H1 (cell line): ENCODE measurements at regions not wholly inside any gene's neighbourhood (a gene's known extent, or its start where the extent isn't known, plus 50 kb on each side); places are given as distances from the start of the nearest gene placed in this dataset.

ENCODE experiments used
- HDAC2 ChIP-seq, 2 experiments: fragments of 300-600 bp in 1 of 2; sonication (generic) in 1 of 2; IDR thresholded peaks; 2 replicates each; pipeline ENCODE4 v1.6.1; 2011 to 2012; ENCODE audit warnings: low read depth in 2 of 2, low read length in 2 of 2, mild to moderate bottlenecking in 2 of 2, moderate library complexity in 2 of 2, borderline replicate concordance in 1 of 2, inconsistent platforms in 1 of 2
- KDM1A ChIP-seq: fragments of 200-600, 300-600 bp; sonication (generic); IDR thresholded peaks from 2 replicates; pipeline ENCODE4 v1.7.1; 2016; ENCODE audit warnings: mild to moderate bottlenecking, low read length, borderline replicate concordance
- TEAD4 ChIP-seq: IDR thresholded peaks from 2 replicates; pipeline ENCODE4 v1.6.1; 2012; ENCODE audit warnings: low read depth, low read length, inconsistent platforms, mixed read lengths
- ZNF274 ChIP-seq: IDR thresholded peaks from 2 replicates; pipeline ENCODE4 v1.7.0; 2012; ENCODE audit warnings: low read length, borderline replicate concordance; ENCODE audit errors: extremely low read depth
- TF ChIP-seq, protein P1 (sequence below): fragments of 300-600 bp; sonication (generic); IDR thresholded peaks from 2 replicates; pipeline ENCODE4 v1.7.1; 2012; ENCODE audit warnings: low read length, moderate library complexity, mild to moderate bottlenecking, inconsistent platforms; ENCODE audit not compliant: insufficient replicate concordance
- TF ChIP-seq, protein P2 (sequence below): IDR thresholded peaks from 2 replicates; pipeline ENCODE4 v1.6.1; 2011; ENCODE audit warnings: low read depth, mild to moderate bottlenecking, low read length; ENCODE audit not compliant: insufficient read depth
- TF ChIP-seq, protein P3 (sequence below), 3 experiments: IDR thresholded peaks; 1 replicate in 2 of 3; 2 replicates in 1 of 3; pipeline versions ENCODE4 v1.5.1 to v1.6.1; 2011; ENCODE audit warnings: low read length in 3 of 3, mild to moderate bottlenecking in 3 of 3, inconsistent platforms in 2 of 3, low read depth in 1 of 3, moderate library complexity in 1 of 3; ENCODE audit not compliant: insufficient read depth in 1 of 3; ENCODE audit errors: control extremely low read depth in 1 of 3

DNA sequence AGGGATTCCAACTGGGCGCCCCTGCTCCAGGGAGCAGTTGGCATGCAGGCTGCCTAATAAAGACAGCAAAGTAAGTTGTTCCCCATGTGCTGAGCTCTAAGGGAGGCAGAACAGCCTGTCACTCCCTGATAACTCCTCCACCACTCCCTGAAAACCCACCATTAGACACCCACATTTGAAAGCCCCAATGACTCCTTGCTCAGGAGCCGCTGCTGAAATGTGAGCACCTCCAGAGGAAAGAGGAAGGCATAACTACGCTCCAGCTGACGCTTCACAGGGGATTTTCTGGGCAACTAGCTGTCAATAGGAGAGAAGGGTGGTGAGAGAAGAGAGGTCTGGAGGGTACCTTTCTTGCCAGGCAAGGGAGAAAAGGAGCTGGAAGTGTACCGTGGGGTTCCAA lies 62.5 kb downstream of the NPY1R start (continued):
- TF ChIP-seq, protein P1, sequence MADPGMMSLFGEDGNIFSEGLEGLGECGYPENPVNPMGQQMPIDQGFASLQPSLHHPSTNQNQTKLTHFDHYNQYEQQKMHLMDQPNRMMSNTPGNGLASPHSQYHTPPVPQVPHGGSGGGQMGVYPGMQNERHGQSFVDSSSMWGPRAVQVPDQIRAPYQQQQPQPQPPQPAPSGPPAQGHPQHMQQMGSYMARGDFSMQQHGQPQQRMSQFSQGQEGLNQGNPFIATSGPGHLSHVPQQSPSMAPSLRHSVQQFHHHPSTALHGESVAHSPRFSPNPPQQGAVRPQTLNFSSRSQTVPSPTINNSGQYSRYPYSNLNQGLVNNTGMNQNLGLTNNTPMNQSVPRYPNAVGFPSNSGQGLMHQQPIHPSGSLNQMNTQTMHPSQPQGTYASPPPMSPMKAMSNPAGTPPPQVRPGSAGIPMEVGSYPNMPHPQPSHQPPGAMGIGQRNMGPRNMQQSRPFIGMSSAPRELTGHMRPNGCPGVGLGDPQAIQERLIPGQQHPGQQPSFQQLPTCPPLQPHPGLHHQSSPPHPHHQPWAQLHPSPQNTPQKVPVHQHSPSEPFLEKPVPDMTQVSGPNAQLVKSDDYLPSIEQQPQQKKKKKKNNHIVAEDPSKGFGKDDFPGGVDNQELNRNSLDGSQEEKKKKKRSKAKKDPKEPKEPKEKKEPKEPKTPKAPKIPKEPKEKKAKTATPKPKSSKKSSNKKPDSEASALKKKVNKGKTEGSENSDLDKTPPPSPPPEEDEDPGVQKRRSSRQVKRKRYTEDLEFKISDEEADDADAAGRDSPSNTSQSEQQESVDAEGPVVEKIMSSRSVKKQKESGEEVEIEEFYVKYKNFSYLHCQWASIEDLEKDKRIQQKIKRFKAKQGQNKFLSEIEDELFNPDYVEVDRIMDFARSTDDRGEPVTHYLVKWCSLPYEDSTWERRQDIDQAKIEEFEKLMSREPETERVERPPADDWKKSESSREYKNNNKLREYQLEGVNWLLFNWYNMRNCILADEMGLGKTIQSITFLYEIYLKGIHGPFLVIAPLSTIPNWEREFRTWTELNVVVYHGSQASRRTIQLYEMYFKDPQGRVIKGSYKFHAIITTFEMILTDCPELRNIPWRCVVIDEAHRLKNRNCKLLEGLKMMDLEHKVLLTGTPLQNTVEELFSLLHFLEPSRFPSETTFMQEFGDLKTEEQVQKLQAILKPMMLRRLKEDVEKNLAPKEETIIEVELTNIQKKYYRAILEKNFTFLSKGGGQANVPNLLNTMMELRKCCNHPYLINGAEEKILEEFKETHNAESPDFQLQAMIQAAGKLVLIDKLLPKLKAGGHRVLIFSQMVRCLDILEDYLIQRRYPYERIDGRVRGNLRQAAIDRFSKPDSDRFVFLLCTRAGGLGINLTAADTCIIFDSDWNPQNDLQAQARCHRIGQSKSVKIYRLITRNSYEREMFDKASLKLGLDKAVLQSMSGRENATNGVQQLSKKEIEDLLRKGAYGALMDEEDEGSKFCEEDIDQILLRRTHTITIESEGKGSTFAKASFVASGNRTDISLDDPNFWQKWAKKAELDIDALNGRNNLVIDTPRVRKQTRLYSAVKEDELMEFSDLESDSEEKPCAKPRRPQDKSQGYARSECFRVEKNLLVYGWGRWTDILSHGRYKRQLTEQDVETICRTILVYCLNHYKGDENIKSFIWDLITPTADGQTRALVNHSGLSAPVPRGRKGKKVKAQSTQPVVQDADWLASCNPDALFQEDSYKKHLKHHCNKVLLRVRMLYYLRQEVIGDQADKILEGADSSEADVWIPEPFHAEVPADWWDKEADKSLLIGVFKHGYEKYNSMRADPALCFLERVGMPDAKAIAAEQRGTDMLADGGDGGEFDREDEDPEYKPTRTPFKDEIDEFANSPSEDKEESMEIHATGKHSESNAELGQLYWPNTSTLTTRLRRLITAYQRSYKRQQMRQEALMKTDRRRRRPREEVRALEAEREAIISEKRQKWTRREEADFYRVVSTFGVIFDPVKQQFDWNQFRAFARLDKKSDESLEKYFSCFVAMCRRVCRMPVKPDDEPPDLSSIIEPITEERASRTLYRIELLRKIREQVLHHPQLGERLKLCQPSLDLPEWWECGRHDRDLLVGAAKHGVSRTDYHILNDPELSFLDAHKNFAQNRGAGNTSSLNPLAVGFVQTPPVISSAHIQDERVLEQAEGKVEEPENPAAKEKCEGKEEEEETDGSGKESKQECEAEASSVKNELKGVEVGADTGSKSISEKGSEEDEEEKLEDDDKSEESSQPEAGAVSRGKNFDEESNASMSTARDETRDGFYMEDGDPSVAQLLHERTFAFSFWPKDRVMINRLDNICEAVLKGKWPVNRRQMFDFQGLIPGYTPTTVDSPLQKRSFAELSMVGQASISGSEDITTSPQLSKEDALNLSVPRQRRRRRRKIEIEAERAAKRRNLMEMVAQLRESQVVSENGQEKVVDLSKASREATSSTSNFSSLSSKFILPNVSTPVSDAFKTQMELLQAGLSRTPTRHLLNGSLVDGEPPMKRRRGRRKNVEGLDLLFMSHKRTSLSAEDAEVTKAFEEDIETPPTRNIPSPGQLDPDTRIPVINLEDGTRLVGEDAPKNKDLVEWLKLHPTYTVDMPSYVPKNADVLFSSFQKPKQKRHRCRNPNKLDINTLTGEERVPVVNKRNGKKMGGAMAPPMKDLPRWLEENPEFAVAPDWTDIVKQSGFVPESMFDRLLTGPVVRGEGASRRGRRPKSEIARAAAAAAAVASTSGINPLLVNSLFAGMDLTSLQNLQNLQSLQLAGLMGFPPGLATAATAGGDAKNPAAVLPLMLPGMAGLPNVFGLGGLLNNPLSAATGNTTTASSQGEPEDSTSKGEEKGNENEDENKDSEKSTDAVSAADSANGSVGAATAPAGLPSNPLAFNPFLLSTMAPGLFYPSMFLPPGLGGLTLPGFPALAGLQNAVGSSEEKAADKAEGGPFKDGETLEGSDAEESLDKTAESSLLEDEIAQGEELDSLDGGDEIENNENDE = no peak
- no peak for TF ChIP-seq ZNF274
- TF ChIP-seq KDM1A = no peak
- TF ChIP-seq, protein P2, sequence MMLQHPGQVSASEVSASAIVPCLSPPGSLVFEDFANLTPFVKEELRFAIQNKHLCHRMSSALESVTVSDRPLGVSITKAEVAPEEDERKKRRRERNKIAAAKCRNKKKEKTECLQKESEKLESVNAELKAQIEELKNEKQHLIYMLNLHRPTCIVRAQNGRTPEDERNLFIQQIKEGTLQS = no peak
- no peak for TF ChIP-seq TEAD4
- no peak for TF ChIP-seq HDAC2 (IDR thresholded peaks at IDR 0.05; ENCODE audit: borderline replicate concordance in 1 of 2, low read depth in 2 of 2, low read length in 2 of 2)
- TF ChIP-seq, protein P3, sequence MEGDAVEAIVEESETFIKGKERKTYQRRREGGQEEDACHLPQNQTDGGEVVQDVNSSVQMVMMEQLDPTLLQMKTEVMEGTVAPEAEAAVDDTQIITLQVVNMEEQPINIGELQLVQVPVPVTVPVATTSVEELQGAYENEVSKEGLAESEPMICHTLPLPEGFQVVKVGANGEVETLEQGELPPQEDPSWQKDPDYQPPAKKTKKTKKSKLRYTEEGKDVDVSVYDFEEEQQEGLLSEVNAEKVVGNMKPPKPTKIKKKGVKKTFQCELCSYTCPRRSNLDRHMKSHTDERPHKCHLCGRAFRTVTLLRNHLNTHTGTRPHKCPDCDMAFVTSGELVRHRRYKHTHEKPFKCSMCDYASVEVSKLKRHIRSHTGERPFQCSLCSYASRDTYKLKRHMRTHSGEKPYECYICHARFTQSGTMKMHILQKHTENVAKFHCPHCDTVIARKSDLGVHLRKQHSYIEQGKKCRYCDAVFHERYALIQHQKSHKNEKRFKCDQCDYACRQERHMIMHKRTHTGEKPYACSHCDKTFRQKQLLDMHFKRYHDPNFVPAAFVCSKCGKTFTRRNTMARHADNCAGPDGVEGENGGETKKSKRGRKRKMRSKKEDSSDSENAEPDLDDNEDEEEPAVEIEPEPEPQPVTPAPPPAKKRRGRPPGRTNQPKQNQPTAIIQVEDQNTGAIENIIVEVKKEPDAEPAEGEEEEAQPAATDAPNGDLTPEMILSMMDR (IDR thresholded peaks at IDR 0.05; ENCODE audit: control extremely low read depth in 1 of 3, insufficient read depth in 1 of 3, low read depth in 1 of 3, low read length in 3 of 3) = no peak
